ELR (cell line): ENCODE measurements at regions not wholly inside any gene's neighbourhood (a gene's known extent, or its start where the extent isn't known, plus 50 kb on each side); places are given as distances from the start of the nearest gene placed in this dataset.
"Not testable (repeated sequence)": the region's sequence is repeated elsewhere in the genome, so short reads cannot be mapped to it uniquely, and the experiment has no call there.

Experiments
- DNase-seq: peaks from one replicate; pipeline ENCODE4 v3.0.0-alpha.2; 2015; ENCODE audit warnings: low read depth

DNA sequence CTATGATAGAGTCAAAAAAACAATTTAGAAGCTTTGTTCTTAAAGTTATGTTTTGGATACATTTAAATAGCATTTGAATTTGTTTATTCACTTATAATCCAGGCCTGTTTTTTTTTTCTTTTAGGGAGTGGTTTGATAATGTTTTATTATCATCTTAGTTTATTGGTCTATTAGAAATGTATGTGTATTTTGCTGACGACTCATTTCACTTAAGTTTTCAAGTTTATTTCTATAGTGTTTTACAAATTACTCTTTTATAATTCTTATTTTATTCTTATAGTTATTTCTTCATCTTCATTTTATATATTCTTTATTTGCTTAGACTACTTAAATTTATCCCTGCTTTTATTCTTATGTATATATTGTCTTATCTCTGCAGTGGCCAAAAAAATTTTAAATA is 804.5 kb downstream of the NR4A2 start:
- no peak for DNase-seq

DNA sequence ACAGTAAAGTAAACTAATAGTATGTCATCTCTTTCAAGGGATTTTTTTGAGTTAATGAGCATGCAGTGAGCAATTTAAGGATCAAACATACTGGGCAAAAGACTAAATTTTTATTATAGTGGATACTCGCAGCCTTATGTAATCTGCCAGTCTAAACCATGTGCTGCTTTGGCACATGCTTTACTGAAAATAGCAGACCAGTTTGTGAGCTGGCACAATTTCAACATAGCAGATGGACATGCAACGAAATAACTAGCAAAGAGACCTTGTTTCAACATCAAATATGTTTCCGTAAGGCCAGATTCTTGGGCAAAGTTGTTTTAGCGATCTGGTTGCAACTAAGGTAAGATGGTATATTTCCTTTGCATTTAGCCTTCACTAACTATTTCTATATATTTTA is 807.3 kb downstream of the NR4A2 start:
- no peak for DNase-seq

DNA sequence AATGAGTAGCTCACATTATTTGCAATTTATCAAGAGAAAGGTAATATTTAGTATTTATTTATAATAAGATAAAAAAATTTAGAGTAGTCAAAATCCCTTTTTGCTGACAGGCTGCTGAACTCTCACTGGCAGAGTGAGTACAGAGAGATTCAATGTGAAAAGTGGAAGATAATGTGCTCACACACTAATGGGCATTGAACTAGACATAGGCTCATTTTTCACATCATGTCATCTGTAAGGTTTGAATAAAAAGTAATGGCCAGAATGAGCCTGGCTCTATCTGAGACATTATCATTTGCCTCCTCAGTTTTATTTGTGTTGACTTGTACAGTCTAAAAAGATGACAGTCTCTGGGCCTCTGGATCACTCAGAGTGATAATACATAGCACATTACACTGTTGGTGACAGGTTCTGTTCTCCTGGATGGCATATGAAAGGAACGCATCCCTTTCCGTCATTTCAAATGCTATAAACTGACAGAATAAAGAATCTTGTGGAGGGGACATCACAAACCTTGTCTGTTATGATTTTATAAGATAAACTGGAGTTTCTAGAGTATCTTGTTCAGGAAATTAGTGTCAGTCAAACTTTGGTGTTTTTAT is 812.9 kb downstream of the NR4A2 start:
- DNase-seq: no peak

- no peak for DNase-seq
Observed at GRCh38 chr2:155518094-155518493, 814.4 kb downstream of the NR4A2 start.

DNA sequence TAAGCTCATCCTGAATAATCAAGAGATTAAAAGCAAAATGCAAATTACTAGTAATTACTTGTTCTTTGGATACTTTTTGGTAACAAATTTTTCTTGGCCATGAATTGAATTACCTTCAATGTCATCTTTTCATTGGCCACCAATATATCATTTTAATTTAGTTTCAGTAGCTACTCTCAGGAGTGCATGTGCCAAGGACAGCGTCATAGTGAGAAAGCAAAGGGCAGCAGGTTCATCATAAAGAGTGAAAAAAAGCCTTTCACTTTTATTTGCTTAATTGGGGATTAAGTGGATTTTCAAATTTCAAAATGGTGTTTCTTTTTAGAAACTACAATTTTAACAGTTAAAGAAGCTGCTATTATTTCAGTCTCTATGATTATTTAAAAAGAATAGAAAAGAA is 815.2 kb downstream of the NR4A2 start:
- DNase-seq: no peak

- no peak for DNase-seq
Observed at GRCh38 chr2:155513248-155513647, 814.8 kb downstream of the KCNJ3 start.

GRCh38 chr2:155502766-155503165 is 804.3 kb downstream of the KCNJ3 start:
- no peak for DNase-seq

DNA sequence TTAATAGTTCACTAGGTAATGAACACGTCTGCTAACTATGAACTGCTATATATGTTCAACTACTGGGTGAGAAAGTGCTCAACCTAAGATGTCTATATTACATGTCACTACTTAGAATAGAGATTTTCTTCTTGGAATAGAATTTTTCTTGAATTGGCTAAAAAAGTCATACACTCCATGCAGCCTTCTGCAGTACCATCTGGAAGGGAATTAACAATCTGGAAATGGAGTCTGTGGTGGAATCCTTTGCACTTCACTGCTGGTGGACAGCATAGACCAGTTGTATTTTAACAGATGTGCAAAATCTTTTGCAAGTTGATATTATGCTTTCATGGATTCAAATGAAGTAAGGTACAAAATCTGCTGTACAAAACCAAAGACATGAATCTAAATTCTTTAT is 799.6 kb downstream of the KCNJ3 start:
- no peak for DNase-seq

- no peak for DNase-seq
Observed at GRCh38 chr2:155494744-155495143, 796.2 kb downstream of the KCNJ3 start.

DNA sequence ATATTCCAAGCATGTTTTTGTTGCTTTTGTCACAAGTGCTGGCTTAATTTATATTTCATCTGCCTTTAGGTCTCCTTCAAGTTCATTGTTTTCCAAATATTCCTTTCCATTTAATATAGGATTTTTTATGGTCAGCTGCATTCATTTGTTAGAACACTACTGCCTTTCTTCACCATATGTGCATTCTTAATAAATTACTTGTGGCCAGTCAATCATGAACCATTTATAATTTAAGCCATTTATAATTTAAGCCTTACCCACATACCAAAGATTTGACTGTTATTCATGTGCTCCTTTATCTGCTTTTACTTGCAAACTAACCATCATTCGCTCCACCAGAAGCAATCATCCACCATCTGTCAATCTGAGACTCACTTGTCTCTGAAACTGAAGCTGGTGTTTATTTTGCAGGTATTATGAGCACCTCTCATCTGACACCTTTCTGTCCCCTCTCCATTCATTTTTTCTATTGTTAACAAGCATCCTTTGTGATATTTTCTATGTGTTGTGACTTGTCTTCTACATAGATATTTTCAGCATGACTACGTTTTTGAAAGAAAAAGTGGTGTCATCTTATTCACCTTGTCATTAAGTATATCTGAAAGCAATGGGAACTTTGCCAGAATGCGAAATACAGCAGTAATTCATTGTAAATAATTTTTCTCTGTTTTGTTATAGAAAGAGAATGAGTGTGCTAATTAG is 786.8 kb downstream of the KCNJ3 start:
- DNase-seq: no peak

- no peak for DNase-seq
Observed at GRCh38 chr2:155481141-155481540, 782.6 kb downstream of the KCNJ3 start.

GRCh38 chr2:155472018-155472417 is 773.5 kb downstream of the KCNJ3 start:
- DNase-seq: not testable (repeated sequence)

GRCh38 chr2:155456222-155456621 is 757.7 kb downstream of the KCNJ3 start:
- DNase-seq: no peak

DNA sequence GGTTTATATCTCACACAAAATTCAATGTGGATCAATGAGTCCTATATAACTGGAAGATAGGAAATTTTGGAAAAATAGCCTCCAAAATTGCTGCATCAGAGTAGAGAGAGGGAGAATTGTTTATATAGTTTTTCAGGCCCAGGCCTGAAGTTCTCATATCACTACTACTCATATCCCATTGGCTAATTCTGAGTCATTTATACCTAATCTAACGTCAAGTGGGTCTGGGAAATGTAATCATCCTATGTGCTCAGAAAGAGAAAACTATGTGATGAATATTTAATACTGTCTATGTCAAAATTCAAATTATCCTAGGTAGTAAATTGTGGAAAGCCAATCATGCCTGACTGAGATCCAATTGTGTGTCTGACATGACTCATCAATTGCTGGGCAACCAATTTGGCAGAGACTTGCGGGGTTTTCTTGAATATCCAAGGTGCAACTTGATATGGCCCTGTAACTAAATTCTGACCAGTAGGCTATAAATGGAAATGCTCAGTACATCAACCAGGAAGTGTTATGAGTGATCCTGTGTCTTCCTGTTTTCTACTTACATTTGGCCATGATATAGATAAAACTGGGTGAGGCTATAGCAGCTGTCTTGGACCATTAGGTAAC is 744.4 kb downstream of the KCNJ3 start:
- DNase-seq: no peak

DNA sequence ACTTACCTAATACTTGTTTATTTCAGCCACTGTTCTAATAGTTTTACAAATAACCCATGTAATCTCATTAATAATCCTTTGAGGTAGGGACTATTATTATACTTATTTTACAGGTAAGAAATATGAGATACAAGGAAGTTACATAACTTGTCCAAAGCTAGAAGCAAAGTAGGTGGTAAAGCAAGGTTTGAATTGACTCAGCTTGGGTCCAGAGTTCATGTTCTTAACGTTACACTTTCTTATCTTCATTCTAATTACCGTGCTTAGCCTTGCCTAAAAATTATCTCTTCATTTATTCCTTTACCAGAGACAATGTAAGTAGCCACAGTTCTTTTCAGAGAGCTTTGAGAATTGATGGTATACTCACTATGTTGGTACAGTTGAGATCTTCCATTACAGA is 743.6 kb downstream of the KCNJ3 start:
- no peak for DNase-seq

- DNase-seq: no peak
Observed at GRCh38 chr2:155431004-155431507, 732.6 kb downstream of the KCNJ3 start.

DNA sequence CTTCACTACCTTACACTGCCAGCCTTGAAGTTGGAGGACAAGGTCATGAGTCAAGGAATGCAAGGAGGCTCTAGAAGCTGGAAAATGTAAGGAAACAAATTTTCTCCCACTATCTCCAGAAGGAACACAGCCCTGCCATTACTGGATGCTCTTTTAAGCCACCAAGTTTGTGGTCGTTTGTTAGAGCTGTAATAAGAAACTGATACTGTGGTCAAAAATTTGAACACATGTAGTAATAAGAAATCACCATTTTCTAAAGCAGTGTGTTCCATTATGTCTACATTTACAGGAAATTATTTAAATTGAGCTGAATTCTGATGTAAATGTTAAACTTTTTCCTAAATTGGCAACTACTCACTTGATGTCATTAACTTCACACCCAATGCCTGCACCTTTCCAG is 729.0 kb downstream of the KCNJ3 start:
- no peak for DNase-seq

DNA sequence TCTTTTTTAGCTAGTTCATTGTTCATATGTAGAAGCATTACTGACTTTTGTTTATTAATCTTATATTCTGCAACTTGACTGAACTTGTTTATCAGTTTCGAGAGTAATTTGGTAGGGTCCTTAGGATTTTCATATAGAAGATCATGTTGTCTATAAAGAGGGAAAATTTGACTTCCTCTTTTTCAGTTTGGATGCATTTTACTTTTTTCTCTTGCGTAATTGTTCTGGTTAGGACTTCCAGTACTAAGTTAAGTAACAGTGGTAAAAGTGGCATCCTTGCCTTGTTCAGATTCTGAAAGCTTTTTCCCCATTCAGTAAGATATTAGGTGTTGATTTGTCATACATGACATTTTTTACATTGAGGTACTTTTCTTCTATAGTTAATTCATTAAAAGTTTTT is 726.0 kb downstream of the KCNJ3 start:
- no peak for DNase-seq

DNA sequence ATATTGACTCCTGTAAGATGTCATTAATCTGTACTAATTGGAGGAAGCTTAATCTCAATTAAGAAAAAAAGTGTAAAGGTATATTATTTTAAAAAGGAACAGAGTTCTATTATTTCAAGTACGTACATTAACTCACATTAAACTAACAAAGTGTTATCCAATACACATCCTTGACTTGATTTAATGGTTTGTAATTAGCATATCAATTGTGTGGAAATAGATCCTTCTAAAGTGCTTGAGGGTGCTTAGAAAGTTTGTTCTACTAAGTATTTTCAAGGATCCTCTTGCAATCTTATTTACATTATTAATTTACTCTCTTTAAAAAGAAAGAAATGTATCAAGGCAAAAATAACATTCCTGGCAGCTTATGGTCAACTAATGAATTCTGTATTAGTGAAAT is 720.3 kb downstream of the KCNJ3 start:
- DNase-seq: no peak

DNA sequence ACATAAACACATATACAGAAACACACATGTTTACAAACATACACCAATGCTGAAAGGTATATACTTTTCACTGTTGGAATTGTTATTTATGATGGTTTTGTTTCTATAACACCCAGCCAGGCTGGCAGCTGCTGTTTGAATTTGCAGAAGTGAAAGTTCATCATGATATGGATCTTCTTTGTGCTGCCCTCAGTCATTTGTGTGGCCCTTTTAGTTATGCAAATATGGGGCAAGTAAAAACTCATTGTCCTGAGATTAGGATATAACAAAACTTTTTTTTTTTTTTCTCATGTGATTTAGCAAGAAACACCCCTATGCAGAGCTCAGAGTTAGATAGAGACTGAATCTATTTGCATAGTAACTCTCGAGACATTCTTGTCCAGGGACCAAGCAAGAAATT is 714.1 kb downstream of the KCNJ3 start:
- no peak for DNase-seq

DNA sequence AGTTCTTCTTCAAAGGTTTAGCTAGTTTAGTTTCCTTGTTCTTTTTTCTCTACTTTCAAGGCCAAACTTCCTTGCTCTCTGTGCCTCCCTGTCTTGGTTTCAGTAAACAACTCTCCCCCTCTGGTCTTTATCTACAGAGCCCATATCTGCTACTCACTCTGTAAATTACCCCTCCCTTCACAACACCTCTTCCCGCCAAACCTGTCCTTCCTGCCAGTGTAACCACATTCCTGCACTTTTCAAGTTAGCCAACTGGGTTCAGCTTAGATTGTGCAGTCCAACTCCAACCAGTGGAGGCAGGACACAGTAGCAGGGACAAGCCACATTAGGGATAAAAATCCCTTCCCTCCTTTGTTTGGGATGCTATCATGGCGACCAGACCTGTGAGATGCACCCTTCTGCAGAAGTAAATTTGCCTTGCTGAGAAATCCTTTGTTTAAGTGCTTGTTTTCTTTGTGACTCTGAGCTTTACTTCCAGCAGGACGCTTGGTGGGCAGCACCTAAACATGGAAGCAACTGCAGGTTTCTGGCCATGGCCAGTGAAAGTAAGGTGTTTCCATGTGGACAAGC is 706.0 kb downstream of the KCNJ3 start:
- DNase-seq: no peak

GRCh38 chr2:155393406-155393805 is 694.9 kb downstream of the KCNJ3 start:
- no peak for DNase-seq

- DNase-seq: no peak
Observed at GRCh38 chr2:155391613-155392130, 693.2 kb downstream of the KCNJ3 start.
